GM21529 (cell line): ENCODE measurements at regions not wholly inside any gene's neighbourhood (a gene's known extent, or its start where the extent isn't known, plus 50 kb on each side); places are given as distances from the start of the nearest gene placed in this dataset.
"Not testable (repeated sequence)": the region's sequence is repeated elsewhere in the genome, so short reads cannot be mapped to it uniquely, and the experiment has no call there.

ENCODE experiments used
- ATAC-seq: cut with Tn5 transposase; IDR thresholded peaks from one replicate; pipeline ENCODE4 v1.9.1; 2021; ENCODE audit not compliant: unreplicated experiment

DNA sequence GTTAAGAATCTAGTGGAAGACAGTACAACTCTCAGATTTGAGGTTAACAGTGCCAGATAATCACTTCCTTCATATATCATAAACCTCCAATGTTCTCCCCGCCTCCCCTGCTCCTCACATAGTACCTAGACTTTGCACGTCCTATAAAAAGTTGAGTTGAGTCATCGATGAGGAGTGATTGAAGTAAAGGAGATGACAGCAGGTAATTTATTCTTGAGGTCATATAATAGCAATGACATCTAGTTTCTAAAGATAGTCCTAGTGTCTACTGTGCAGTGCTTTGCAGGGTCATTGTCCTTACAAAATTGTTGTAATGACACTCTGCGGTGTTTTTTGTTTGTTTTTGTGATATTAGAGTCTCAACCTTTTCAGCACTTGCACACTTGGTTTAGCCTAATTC, 510.5 kb upstream of the LRFN5 start:
- no peak for ATAC-seq

DNA sequence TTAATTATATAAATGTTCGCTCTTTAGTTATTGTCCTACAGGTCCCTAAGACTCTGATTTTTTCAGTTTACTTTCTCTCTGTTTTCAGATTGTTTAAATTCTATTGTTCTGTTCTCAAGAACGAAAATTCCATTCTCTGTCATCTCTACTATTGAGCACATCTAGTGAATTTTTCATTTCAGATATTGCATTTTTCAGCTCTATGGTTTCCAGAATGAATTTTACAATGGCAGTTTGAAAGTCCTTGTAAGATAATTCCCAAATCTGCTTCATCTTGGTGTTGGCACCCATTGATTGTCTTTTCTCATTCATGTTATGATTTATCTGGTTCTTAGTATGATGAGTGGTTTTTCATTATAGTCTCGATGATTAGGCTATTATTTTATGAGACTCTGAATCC, 519.6 kb upstream of the LRFN5 start:
- ATAC-seq, result no peak

DNA sequence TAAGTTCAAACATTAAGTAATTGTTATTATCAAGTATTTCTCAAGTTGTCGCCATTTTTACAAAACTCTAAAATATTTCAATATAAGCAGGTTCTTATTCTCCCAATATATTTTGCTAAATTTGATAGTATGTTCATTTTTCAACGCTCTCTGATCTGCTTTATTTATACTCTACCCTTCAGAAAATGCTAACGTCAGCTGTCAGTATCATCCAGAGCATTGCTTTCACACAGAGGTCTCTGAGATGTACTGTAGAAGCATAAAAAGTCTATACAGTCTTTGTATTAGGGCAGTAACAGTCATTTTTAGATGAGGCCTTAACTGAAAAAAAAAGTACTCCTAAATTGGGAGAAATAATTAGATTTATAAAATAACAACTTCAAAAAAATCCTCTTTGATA, 533.1 kb upstream of the LRFN5 start:
- ATAC-seq, result no peak

- no peak for ATAC-seq
Measured at GRCh38 chr14:41072776-41073175, 533.9 kb upstream of the LRFN5 start.

DNA sequence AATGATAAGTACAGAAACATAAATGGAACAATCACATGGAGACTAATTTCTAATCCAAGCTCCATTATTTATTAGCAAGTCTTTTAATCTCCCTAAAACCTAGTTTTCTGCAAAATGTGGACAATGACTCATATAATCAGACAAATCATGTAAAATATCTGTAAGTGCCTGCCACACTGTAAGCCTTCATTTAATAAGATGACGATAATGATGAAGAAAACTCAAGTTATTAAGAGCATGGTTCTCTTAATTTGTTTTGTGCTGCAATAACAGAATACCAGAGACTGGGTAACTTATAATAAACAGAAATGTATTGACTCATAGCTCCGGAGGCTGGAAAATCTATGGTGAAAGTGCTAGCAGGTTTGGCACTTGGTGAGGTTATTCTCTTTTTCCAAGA, 535.3 kb upstream of the LRFN5 start:
- no peak for ATAC-seq

- ATAC-seq, result no peak
Measured at GRCh38 chr14:41062826-41063225, 543.9 kb upstream of the LRFN5 start.

DNA sequence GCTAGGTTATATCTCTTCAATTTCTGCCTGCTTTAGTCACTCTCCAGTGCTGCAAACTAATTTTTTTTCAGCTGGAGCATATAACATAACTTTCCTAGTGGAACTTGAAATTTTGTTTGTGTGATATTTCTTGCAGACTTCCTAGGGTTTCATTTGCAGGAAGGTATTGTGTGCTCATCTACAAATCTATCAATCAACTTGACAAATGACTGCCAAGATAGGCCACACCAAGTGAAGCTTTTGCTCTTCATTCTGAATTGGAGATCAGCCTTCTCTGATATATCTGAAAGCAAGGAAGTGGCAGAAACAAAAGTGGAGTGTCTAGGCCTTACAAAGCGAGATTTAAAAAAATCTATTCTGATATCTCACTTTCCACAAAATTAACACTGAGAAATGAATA, 551.1 kb upstream of the LRFN5 start:
- no peak for ATAC-seq

- no peak for ATAC-seq
Measured at GRCh38 chr14:41051801-41052200, 554.9 kb upstream of the LRFN5 start.

DNA sequence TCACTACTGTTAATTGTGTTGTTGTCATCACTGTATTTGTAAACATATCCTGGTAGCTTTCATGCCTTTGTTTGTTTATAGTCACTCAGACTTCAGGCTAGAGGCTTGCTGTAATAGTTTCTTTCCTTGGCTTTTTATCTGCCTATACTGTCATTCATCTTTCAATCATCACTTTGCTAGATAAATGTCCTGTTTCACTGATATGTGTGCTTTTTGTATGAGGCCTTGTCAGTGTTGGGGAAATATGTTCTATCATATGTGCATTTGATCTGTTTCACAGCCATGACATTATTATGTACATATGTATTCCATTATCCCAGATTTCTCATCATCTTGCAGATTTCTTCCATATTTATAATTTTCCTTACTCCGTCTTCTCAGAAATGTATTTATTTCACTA, 558.9 kb upstream of the LRFN5 start:
- no peak for ATAC-seq

DNA sequence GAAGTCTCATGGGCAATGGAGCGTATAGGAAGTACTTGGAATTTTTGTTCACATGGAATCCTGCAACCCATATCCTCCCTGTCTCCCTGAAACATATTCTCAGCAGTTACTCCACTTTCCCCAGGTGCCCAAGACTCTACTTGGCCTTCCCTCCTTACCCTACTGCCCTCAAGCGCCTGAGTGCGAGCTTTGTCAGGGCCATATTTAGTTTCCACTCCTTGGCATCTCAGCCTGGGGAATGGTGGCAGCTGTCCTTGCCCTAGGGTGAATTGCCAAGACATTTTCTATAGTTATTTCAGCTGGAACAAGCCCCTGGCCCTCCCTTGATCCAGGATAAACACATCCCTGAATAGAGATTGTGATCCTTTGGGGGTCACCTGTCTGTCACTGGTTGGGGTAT, 569.3 kb upstream of the LRFN5 start:
- ATAC-seq, result no peak

GRCh38 chr14:41034969-41035368, 571.7 kb upstream of the LRFN5 start:
- no peak for ATAC-seq

- no peak for ATAC-seq
Measured at GRCh38 chr14:41022932-41023331, 583.7 kb upstream of the LRFN5 start.

DNA sequence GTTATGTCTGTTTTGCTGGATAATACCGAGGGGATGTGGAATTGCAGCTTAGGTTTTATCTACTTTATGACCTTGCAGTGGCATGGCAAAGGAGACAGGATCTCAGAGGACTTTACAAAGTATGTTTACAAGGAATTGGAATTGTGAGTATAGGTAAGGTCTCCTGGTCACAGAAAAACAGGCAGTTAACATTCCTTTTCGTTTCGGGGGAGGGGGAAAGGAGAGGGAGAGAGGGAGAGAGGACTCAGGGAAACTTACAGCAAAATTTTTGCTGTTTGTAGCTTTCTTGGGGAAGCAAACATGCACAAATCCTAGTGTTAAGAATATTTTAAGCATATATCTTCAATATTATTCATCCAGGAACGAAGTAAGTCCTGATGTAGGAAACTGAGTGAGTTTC, 590.5 kb upstream of the LRFN5 start:
- ATAC-seq, result no peak

DNA sequence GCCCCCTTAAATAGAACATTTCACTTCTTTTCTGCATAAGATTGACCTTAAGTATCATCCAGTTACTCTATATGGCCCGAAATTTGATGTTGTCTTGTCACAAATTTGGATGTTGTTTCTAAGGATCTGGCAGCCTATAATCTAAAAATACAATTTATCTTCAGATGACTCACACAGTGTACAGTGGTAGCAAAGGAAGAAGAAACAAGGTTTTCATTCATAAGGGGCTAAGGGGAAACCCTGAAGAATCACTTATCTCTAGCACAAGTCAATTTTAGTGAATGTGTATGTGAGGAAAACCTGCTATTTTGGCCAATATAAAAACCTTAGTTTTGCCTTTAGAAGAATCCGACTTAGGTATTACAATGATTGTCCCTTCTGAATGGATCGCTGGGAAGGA, 606.3 kb upstream of the LRFN5 start:
- ATAC-seq, result no peak

DNA sequence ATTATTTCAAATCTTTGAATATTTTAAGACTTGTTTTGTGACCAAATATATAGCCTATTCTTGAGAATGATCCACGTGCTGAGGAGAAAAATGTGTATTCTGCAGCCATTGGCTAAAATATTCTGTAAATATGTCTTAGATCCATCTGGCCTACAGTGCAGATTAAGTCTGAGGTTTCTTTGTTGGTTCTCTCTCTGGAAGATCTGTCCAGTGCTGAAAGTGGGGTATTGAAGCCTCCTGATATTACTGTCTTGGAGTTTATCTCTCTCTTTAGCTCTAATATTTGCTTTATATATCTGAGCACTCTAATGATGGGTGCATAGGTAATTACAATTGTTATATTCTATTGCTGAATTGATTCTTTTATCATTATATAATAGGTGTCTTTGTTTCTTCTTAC, 617.4 kb upstream of the LRFN5 start:
- no peak for ATAC-seq

- ATAC-seq, result no peak
Measured at GRCh38 chr14:40987481-40987880, 619.2 kb upstream of the LRFN5 start.

- no peak for ATAC-seq
Measured at GRCh38 chr14:40986655-40987054, 620.0 kb upstream of the LRFN5 start.

DNA sequence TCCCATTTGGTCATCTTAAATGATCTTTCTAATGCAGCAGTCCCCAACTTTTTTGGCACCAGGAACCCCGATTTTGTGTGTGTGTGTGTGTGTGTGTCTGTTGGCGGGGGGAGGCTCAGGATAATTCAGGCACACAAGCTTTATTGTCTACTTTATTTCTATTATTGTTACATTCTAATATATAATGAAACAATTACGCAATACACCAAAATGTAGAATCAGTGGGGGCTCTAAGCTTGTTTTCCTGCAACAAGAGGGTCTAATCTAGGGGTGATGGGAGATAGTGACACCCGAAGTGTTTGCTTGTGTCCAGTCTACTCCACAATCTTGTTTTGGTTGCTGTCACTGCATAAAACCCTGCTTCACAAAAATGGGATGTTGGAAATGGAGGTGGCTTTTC, 621.1 kb upstream of the LRFN5 start:
- no peak for ATAC-seq

DNA sequence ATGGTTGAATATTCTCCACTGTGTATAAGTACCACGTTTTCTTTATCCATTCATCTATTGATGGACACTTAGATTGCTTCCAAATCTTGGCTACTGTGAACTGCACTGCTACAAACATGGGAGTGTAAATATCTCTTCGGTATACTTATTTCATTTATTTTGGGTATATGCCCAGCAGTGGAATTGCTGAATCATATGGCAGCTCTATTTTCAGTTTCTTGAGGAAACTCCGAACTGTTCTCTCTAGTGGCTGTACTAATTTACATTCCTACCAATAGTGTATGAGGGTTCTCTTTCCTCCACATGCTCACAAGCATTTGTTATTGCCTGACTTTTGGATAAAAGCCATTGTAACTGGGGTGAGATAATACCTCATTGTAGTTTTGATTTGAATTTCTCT, 623.1 kb upstream of the LRFN5 start:
- ATAC-seq, result no peak

DNA sequence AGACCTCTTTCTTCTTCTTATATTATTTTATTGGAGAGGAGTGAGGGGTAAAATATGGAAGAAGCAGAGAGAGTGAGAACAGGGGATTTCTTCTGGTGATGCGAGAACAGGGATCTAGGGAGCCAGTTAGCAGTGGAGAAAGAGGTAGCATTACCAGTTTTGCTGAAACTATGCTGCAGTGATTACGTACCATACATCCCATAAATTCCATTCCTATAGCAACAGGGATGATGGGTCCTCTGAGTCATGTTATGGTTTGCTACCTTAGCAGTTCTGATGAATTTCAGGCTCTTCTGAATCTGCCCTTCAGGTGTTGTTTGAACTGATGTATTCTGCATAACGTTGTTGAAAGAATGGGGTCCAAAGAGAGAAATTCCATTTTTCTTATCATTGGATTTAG, 625.4 kb upstream of the LRFN5 start:
- no peak for ATAC-seq

DNA sequence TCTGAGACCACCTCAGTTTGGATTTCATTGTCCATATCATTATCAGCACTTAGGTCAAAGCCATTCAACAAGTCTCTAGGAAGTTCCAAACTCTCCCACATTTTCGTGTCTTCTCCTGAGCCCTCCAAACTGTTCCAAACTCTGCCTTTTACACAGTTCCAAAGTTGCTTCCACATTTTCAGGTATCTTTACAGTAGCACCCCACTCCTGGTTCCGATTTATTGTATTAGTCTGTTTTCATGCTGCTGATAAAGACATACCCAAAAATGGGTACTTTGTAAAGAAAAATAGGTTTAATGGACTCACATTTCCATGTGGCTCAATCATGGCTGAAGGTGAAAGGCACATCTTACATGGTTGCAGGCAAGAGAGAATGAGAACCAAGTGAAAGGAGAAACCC, 646.4 kb upstream of the LRFN5 start:
- not testable (repeated sequence) for ATAC-seq

DNA sequence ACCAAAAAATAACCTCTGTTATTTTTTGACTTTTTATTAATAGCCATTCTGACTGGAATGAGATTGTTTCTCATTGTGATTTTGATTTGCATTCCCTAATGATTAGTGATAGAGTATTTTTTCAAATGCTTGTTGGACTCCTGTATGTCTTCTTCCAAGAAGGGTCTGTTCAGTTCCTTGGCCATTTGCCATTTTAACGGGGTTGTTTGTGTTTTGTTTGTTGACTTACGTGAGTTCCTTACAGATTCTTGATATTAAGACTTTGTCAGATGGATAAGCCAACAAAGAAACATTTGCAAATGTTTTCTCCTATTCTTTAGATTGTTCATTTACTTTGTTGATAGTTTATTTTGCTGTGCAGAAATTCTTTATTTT, 651.6 kb upstream of the LRFN5 start:
- ATAC-seq, result no peak

DNA sequence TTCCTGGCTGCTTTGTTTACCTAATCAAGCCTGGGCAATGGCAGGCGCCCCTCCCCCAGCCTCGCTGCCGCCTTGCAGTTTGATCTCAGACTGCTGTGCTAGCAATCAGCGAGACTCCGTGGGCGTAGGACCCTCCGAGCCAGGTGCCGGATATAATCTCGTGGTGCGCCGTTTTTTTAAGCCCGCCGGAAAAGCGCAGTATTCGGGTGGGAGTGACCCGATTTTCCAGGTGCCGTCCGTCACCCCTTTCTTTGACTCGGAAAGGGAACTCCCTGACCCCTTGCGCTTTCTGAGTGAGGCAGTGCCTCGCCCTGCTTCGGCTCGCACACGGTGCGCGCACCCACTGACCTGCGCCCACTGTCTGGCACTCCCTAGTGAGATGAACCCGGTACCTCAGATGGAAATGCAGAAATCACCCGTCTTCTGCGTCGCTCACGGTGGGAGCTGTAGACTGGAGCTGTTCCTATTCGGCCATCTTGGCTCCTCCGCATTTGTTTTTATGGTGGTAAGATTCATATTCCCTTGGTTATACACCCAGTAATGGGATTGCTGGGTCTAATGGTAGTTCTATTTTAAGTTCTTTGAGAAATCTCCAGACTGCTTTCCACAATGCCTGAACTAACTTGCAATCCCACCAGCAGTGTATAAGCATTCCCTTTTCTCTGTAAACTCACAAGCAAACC, 652.1 kb upstream of the LRFN5 start:
- not testable (repeated sequence) for ATAC-seq

DNA sequence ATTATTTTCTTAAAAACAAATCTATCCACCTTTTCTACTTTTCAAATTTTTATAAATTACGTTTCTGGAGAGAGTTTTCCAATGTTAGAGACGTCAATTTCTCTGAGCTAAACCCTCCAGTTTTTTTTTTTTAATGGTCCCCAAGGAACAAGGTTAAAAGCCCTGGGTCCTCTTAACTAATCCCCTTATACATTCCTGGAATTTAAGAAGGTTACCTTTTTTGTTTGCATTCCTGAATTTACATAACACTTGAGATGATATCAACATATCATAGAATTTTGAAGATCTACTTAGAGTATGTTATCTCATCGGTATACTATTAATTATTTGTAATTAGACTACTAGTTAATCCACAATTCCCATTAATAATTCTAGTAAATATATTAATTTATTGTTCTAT, 662.2 kb upstream of the LRFN5 start:
- ATAC-seq, result no peak
